MM.1S (cell line): ENCODE measurements at regions not wholly inside any gene's neighbourhood (a gene's known extent, or its start where the extent isn't known, plus 50 kb on each side); places are given as distances from the start of the nearest gene placed in this dataset.

Experiments
- DNase-seq: peaks from one replicate; pipeline ENCODE4 v3.0.0-alpha.2; 2015
- H2AFZ ChIP-seq: fragments of 300-600 bp; sonication (generic); 2 replicates; pipeline ENCODE4 v1.6.0; 2016; ENCODE audit warnings: antibody characterized with exemption, low read length
- H3F3A ChIP-seq: fragments of 300-600 bp; sonication (generic); 2 replicates; pipeline ENCODE4 v1.6.1; 2016; ENCODE audit warnings: mild to moderate bottlenecking, antibody characterized with exemption, low read length, moderate library complexity, mixed read lengths; ENCODE audit not compliant: insufficient read depth
- H3K27ac ChIP-seq: fragments of 300-600 bp; sonication (generic); 2 replicates; pipeline ENCODE4 v1.5.1; 2016; ENCODE audit warnings: mild to moderate bottlenecking, low read length
- H3K27me3 ChIP-seq: fragments of 300-600 bp; sonication (generic); replicated peaks from 2 replicates; pipeline ENCODE4 v1.6.0; 2016; ENCODE audit warnings: low read length; ENCODE audit not compliant: insufficient read depth
- H3K36me3 ChIP-seq: fragments of 300-600 bp; sonication (generic); replicated peaks from 2 replicates; pipeline ENCODE4 v1.6.1; 2016; ENCODE audit warnings: mild to moderate bottlenecking, low read length, mixed read lengths; ENCODE audit not compliant: insufficient read depth
- H3K4me1 ChIP-seq: fragments of 300-600 bp; sonication (generic); 2 replicates; pipeline ENCODE4 v1.6.1; 2016; ENCODE audit warnings: low read length, mixed read lengths
- H3K4me2 ChIP-seq: fragments of 300-600 bp; sonication (generic); 2 replicates; pipeline ENCODE4 v1.6.0; 2016; ENCODE audit warnings: low read depth, low read length
- H3K4me3 ChIP-seq: fragments of 300-600 bp; sonication (generic); 2 replicates; pipeline ENCODE4 v1.5.1; 2016; ENCODE audit warnings: low read length, mixed read lengths
- H3K79me2 ChIP-seq: fragments of 300-600 bp; sonication (generic); 2 replicates; pipeline ENCODE4 v1.6.1; 2016; ENCODE audit warnings: mixed run types, low read length, mixed read lengths
- H3K9ac ChIP-seq: fragments of 300-600 bp; sonication (generic); 2 replicates; pipeline ENCODE4 v1.6.1; 2016; ENCODE audit warnings: low read length, mixed read lengths
- H3K9me2 ChIP-seq: fragments of 300-600 bp; sonication (generic); replicated peaks from 2 replicates; pipeline ENCODE4 v1.6.1; 2016; ENCODE audit warnings: mild to moderate bottlenecking, low read length, mixed read lengths; ENCODE audit not compliant: insufficient read depth
- H3K9me3 ChIP-seq: fragments of 300-600 bp; sonication (generic); replicated peaks from 2 replicates; pipeline ENCODE4 v1.6.1; 2016; ENCODE audit warnings: mild to moderate bottlenecking, low read length, mixed read lengths; ENCODE audit not compliant: insufficient read depth
- H4K20me1 ChIP-seq: fragments of 300-600 bp; sonication (generic); 2 replicates; pipeline ENCODE4 v1.6.1; 2016; ENCODE audit warnings: mild to moderate bottlenecking, low read length, moderate library complexity, mixed read lengths; ENCODE audit not compliant: insufficient read depth
- EZH2 ChIP-seq: fragments of 300-600 bp; sonication (generic); optimal IDR thresholded peaks from 2 replicates; pipeline ENCODE3; 2017; ENCODE audit warnings: low read depth, mild to moderate bottlenecking, antibody characterized with exemption, low read length, mixed read lengths
- EZH2phosphoT487 ChIP-seq: fragments of 300-600 bp; sonication (generic); IDR thresholded peaks from 2 replicates; pipeline ENCODE4 v1.6.1; 2018; ENCODE audit warnings: antibody characterized with exemption, low read length
- TF ChIP-seq, protein P1 (sequence below): fragments of 300-600 bp; sonication (generic); IDR thresholded peaks from 2 replicates; pipeline ENCODE4 v1.5.1; 2016; ENCODE audit warnings: antibody characterized with exemption, low read length, mixed read lengths

DNA sequence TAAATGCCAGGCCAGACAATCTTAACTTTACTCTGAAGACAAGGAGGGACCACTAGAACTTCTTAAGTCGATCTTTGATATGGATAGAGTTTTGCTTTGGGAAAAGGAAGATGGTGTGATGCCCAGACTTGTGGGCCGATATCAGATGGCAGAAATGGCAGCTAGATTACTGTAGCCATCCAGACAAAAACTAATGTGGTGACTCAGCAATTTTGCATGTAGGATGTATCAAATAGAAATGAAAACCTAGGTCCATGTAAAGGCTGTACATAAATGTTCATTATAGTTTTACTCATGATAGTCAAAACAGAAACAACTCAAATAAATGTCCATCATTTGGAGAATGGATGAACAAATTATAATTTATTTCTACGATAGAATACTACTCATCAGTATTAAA, 121.5 kb downstream of the APIP start:
- no peaks in the 10 kb centered on the region for H3K27me3 ChIP-seq

DNA sequence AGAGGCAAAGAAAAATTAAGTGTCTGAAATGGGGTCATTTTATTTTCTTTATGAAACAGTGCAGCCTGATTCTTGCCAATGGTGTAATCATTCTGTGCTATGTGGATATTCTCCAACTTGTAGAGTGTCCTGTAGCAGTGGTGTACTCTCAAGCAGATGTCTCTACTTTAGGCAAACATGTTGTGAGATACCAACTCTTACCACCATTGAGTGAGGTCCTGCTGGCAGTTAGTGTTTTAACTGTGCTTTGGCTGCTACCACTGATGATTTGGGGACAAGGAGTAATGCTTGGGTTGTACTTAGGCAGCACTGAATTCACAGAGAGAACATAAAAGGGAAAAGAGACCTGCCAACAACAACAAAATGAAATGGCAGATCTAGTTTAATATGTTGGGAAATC, 122.5 kb downstream of the APIP start:
- Histone ChIP-seq H3K27ac (no peak overlapping the region), H3K79me2 (no peaks in the 10 kb centered on the region), H3K36me3 (no peaks in the 10 kb centered on the region), H4K20me1 (no peaks in the 10 kb centered on the region), H3K4me3 (no peak overlapping the region), H3K4me2 (no peak overlapping the region), H2AFZ (no peak overlapping the region), H3K27me3 (no peaks in the 10 kb centered on the region), H3K9ac (no peak overlapping the region), H3K9me2 (no peaks in the 10 kb centered on the region), H3K9me3 (no peaks in the 10 kb centered on the region), H3F3A (0 out of 2 replicates have a peak, but pooled peaks cover 3% of the 10 kb centered on the region), H3K4me1 (peaks cover 18% of the 10 kb centered on the region)
- no peak for DNase-seq
- TF ChIP-seq EZH2phosphoT487 (no peak), EZH2 (no peak)

More for the DNA sequence above, 121.5 kb downstream of the APIP start:
- Histone ChIP-seq H3K9ac (no peak overlapping the region), H2AFZ (no peak overlapping the region), H4K20me1 (no peaks in the 10 kb centered on the region), H3K9me2 (no peaks in the 10 kb centered on the region), H3K4me3 (no peak overlapping the region), H3K27ac (no peak overlapping the region), H3K4me1 (peaks cover 18% of the 10 kb centered on the region), H3F3A (0 out of 2 replicates have a peak, but pooled peaks cover 3% of the 10 kb centered on the region), H3K79me2 (no peaks in the 10 kb centered on the region), H3K4me2 (no peak overlapping the region), H3K9me3 (no peaks in the 10 kb centered on the region), H3K36me3 (no peaks in the 10 kb centered on the region)
- no peak for DNase-seq
- TF ChIP-seq EZH2 (no peak), EZH2phosphoT487 (no peak)
- TF ChIP-seq, protein P1, sequence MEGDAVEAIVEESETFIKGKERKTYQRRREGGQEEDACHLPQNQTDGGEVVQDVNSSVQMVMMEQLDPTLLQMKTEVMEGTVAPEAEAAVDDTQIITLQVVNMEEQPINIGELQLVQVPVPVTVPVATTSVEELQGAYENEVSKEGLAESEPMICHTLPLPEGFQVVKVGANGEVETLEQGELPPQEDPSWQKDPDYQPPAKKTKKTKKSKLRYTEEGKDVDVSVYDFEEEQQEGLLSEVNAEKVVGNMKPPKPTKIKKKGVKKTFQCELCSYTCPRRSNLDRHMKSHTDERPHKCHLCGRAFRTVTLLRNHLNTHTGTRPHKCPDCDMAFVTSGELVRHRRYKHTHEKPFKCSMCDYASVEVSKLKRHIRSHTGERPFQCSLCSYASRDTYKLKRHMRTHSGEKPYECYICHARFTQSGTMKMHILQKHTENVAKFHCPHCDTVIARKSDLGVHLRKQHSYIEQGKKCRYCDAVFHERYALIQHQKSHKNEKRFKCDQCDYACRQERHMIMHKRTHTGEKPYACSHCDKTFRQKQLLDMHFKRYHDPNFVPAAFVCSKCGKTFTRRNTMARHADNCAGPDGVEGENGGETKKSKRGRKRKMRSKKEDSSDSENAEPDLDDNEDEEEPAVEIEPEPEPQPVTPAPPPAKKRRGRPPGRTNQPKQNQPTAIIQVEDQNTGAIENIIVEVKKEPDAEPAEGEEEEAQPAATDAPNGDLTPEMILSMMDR: no peak

- H3K36me3 ChIP-seq: no peaks in the 10 kb centered on the region
- no peak overlapping the region for H3K4me2 ChIP-seq
- no peaks in the 10 kb centered on the region for H4K20me1 ChIP-seq
- H3K4me3 ChIP-seq: no peak overlapping the region
- H2AFZ ChIP-seq: no peak overlapping the region
- H3K9me3 ChIP-seq: no peaks in the 10 kb centered on the region
- no peak for DNase-seq
- TF ChIP-seq, protein P1: no peak
- TF ChIP-seq EZH2 (no peak), EZH2phosphoT487 (no peak)
- no peaks in the 10 kb centered on the region for H3K27me3 ChIP-seq
- 0 out of 2 replicates have a peak, but pooled peaks cover 3% of the 10 kb centered on the region for H3F3A ChIP-seq
- H3K9me2 ChIP-seq: no peaks in the 10 kb centered on the region
- H3K9ac ChIP-seq: no peak overlapping the region
- no peak overlapping the region for H3K27ac ChIP-seq
- H3K4me1 ChIP-seq: peaks cover 23% of the 10 kb centered on the region
- no peaks in the 10 kb centered on the region for H3K79me2 ChIP-seq
These were observed 123.3 kb downstream of the APIP start for GRCh38 chr11:34792814-34793258.
